Transverse colon (tissue), 4 donors: ENCODE measurements at regions not wholly inside any gene's neighbourhood (a gene's known extent, or its start where the extent isn't known, plus 50 kb on each side); places are given as distances from the start of the nearest gene placed in this dataset.

Experiments
- POLR2AphosphoS5 ChIP-seq, 3 donors: sonication (generic); formaldehyde crosslinking; IDR thresholded peaks; one replicate each; pipeline ENCODE4 v1.6.1; 2016; ENCODE audit warnings: antibody characterized with exemption in 3 of 3
- TF ChIP-seq, protein P1 (sequence below), 5 experiments: fragments of 200-600 bp in 3 of 5; fragments of 450-650 bp in 2 of 5; sonication (generic) in 3 of 5; IDR thresholded peaks; 1 replicate in 2 of 5; 2 replicates in 3 of 5; pipeline ENCODE4 v1.5.1; 2016 to 2017; ENCODE audit warnings: antibody characterized with exemption in 5 of 5, inconsistent platforms in 3 of 5, mild to moderate bottlenecking in 2 of 5, moderate library complexity in 1 of 5

- no peak for TF ChIP-seq POLR2AphosphoS5 (IDR thresholded peaks at IDR 0.05)
- TF ChIP-seq, protein P1, sequence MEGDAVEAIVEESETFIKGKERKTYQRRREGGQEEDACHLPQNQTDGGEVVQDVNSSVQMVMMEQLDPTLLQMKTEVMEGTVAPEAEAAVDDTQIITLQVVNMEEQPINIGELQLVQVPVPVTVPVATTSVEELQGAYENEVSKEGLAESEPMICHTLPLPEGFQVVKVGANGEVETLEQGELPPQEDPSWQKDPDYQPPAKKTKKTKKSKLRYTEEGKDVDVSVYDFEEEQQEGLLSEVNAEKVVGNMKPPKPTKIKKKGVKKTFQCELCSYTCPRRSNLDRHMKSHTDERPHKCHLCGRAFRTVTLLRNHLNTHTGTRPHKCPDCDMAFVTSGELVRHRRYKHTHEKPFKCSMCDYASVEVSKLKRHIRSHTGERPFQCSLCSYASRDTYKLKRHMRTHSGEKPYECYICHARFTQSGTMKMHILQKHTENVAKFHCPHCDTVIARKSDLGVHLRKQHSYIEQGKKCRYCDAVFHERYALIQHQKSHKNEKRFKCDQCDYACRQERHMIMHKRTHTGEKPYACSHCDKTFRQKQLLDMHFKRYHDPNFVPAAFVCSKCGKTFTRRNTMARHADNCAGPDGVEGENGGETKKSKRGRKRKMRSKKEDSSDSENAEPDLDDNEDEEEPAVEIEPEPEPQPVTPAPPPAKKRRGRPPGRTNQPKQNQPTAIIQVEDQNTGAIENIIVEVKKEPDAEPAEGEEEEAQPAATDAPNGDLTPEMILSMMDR (IDR thresholded peaks at IDR 0.05) = no peak
Measured at GRCh38 chr3:178439504-178439903, 96.7 kb upstream of the KCNMB2 start.
